HG02938 (cell line): ENCODE measurements at regions not wholly inside any gene's neighbourhood (a gene's known extent, or its start where the extent isn't known, plus 50 kb on each side); places are given as distances from the start of the nearest gene placed in this dataset.
"Not testable (repeated sequence)": the region's sequence is repeated elsewhere in the genome, so short reads cannot be mapped to it uniquely, and the experiment has no call there.

Source experiments
- ATAC-seq: cut with Tn5 transposase; IDR thresholded peaks from one replicate; pipeline ENCODE4 v1.9.1; 2021; ENCODE audit warnings: mild to moderate bottlenecking, moderate library complexity; ENCODE audit not compliant: unreplicated experiment

DNA sequence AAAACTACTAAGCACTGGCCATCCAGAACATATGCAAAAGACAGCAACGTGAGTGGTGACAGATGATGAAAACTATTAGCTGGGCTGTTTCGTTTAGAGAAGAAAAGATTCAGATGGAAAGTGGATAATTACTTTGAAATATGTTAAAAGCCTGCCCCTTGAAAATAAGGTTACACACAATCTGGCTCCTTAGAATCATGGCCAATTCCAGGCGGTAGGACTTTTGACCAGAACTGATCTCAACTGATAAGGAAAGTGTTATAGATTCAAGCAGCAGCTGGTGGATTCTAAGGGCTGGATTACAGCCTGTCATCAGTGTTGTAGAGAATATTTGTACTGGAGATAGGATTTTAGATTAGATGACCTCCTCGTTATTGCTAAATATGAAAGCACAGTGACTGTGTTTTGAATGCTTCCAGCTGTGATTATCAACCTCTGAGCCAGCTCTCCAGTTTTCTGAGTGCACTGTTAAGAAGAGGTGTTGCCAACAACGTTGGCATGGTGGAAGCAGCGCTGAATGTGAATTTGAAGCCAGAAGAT lies 75.1 kb downstream of the KBTBD2 start:
- ATAC-seq, result not testable (repeated sequence)

DNA sequence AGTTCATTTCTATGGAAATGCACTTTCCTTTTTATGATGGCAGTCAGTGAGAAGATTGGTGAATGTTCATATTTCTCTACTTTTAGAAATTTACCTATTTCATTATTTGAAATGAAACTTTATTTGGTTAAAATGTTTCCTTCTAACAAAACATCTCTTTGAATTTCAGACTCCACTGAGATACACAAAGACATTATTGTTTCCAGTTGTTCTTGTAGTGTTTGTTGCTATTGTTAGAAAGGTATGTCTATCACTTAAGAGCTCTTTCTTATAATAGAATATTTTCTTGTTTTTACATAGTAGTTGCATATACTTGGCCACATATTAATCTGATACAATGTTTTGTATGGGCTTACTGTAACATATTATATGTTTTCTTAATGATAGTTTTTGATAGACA lies 76.8 kb downstream of the KBTBD2 start:
- ATAC-seq, result not testable (repeated sequence)

DNA sequence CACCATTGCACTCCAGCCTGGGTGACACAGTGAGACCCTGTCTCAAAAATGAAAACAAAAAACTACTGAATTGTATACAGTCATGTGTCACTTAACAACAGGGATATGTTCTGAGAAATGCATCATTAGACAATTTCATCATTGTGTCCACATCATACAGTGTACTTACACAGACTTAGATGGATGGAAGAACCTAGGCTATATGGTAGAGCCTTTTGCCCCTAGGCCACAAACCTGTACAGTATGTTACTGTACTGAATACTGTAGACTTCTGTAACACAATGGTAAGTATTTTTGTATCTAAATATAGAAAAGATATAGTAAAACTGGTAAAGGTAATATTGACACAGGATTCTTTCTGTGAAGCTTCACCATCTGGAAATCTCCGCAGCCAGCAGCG lies 81.7 kb downstream of the KBTBD2 start:
- no peak for ATAC-seq

DNA sequence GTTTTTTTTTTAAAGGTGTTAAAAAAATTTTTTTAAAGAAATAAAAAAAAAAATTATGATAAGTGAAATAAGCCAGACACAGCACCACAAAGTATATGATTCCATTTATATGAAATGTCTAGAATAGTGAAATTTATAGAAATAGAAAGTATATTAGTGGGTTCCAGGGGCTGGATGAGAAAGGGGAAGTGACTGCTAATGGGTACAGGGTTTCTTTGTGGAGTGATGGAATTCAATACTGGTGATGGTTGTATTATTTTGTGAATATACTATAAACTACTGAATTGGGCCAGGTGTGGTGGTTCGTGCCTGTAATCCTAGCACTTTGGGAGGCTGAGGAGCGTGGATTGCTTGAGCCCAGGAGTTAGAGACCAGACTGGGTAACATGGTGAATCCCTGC lies 82.2 kb downstream of the KBTBD2 start:
- ATAC-seq, result no peak

DNA sequence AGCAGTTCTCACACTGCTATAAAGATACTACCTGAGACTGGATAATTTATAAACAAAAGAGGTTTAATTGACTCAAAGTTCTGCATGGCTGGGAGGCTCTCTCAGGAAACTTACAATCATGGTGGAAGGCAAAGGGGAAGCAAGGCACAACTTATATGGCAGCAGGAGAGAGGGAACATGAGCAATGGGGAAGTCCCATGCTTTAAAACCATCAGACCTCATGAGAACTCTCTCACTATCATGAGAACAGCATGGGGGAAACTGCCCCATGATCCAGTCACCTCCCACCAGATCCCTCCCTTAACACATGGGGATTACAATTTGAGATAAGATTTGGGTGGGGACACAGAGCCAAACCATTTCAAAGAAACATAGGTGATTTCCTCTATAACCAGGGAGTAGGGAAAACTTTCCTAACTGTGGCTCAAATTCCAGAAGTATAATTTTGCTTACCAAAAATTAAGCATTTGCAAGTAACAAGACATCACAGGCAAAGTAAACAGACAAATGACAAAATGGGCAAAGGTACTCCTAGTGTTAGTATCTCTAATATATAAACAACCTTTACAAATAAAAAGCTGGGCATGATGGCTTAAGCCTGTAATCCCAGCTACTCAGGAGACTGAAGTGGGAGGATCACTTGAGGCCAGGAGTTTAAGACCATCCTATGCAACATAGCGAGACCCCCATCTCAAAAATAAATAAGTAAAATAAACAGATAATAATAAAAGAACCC lies 88.0 kb downstream of the KBTBD2 start:
- ATAC-seq, result no peak

DNA sequence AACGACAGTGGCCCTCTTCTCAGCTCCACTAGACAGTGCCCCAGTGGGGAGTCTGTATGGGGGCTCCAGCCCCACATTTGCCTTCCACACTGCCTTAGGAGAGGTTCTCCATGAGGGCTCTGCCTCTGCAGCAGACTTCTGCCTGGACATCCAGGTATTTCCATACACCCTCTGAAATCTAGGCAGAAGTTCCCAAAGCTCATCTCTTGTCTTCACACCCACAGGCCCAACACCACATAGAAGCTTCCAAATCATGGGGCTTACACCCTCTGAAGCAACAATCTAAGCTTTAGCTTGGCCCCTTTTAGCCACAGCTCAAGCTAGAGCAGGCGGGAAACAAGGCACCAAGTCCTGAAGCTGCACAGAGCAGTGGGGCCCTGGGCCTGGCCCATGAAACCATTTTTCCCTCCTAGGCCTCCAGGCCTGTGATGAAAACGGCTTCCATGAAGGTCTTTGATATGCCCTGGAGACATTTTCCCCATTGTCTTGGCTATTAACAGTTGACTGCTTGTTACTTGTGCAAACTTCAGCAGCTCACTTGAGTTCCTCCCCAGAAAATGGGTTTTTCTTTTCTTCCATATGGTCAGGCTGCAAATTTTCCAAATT lies 89.2 kb downstream of the KBTBD2 start:
- ATAC-seq, result no peak

DNA sequence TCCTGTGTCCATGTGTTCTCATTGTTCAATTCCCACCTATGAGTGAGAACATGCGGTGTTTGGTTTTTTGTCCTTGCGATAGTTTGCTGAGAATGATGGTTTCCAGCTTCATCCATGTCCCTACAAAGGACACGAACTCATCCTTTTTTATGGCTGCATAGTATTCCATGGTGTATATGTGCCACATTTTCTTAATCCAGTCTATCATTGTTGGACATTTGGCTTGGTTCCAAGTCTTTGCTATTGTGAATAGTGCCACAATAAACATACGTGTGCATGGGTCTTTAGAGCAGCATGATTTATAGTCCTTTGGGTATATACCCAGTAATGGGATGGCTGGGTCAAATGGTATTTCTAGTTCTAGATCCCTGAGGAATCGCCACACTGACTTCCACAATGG lies 98.5 kb downstream of the KBTBD2 start:
- ATAC-seq, result not testable (repeated sequence)

DNA sequence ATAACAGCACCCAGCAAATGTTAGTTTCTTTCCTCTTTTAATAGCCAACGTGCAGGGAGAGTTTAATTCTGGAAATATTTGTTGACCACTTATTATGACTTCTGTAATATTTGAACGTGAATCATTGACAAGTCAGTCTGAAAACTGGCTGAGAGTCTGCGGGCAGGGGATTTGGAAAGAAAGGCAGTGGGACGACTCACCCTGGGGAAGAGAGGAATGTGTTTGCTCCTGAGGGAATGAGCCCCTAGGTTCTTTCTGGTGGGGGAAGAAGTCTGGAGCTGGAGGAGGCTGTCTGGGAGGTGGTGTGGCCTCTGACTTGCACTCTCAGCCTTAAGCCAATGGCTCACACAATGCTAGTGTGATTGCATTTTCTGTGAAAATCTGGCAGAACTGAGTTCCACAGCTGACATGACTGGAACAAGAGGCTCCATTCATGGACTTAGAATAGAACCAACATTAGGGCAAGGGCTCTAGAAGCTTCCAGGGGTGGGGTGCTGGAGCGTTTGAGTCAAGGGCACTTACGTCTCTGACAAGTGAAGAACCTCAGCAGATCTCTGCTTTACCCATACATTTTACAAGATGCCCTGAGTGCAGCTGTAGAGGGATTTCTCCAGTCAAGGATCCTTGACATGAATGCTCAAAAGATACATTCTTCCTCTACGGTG lies 100.7 kb downstream of the KBTBD2 start:
- ATAC-seq, result not testable (repeated sequence)

DNA sequence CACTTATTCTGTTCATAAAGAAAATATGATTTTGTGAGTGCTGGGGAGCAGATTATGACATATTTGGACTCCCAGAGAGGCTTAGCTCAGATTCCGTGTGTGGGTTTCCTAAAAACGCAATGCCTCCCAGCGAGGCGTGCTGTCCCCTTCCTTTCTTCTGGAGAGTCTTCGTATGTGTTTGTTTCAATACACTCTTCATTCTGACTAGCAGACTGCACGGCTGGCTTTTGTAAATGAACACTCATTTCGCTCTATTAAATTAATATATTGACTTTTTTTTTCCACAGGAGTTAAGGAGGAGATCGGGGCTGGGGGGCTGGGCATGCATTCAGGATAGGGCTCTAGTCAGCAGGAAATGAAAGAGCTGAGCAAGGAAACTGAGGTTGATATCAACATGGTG lies 102.3 kb downstream of the KBTBD2 start:
- ATAC-seq, result not testable (repeated sequence)

DNA sequence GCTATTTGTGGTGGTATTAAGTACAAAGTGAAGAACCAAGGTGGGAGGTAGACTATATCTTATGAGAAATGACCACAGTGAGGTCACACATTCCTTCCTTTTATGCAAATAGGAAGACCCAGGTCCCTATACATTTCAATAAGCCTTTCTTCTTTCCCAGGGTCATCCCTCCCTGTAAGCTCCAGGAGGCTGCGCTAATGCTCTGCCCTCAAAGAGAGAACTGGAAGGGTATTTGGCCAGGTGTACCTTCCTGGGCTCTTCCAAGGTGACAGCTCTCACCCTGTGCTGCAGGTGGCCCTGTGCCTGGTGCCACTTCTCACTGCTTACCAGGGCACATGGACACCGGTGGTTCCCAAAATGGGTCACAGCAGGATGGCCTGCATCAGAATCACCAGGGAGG lies 103.4 kb downstream of the KBTBD2 start:
- not testable (repeated sequence) for ATAC-seq

DNA sequence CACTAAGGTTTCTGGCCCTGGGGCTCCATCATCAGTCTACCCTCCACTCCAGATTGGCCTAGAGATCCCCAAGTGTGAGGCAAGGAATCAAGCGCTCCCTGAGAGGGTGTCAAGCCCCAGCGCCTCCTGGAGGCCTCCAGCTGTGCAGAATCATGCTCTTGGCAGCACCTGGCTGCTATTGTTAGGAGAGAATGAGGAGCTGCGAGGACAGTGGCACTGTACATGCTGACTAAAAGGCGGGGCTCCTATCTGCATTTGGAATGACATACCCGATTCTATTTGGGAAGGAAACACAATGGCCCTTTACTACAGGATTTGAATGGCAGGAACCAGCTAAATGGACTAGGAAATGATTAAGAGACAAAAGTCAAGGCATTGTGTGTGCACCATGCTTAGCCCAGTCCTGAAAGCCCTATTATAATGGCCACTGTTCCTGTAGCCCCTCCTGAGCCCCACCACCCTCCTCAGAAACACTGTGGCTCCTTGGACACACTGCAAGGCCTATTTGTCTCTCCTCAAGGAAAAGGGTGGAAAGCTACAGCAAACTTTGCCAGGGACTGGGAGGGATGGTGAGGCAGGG lies 106.1 kb downstream of the KBTBD2 start:
- not testable (repeated sequence) for ATAC-seq

DNA sequence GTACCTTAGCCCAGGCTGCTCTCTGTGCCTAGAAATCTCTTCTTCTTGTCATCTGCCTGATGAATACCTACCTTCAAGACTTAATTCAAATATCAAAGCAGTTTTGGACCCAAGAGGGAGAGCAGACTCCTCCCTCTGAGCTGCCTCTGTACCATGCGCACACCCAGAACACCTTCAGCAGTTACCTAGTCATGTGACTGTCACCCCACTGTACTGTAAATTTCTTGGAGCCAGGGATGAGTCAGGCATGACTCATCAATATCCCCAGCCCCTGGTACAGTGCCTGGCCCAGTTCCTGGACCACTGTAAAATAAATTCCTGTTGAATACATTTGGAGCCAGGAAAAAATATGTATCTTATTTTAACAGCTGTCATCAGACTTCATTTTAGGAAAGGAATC lies 111.7 kb downstream of the KBTBD2 start:
- not testable (repeated sequence) for ATAC-seq

DNA sequence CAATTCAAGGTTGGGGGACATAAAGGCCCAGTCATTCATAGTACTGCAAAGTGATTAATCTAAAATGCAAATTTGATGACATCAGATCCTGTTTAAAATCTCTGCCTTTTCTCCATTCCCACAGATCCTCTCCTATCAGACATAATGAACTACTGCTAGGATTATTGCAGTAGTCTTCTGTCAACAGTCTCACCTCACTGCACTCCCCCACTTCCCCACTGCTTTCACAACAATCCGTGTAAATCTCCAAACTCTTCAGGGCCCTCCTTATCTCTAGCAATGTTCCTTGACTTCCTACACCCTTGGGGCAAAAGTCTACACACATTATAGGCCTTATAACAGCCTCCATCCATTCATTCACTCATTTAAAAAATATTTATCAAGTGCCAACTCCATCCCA lies 112.4 kb downstream of the KBTBD2 start:
- no peak for ATAC-seq

DNA sequence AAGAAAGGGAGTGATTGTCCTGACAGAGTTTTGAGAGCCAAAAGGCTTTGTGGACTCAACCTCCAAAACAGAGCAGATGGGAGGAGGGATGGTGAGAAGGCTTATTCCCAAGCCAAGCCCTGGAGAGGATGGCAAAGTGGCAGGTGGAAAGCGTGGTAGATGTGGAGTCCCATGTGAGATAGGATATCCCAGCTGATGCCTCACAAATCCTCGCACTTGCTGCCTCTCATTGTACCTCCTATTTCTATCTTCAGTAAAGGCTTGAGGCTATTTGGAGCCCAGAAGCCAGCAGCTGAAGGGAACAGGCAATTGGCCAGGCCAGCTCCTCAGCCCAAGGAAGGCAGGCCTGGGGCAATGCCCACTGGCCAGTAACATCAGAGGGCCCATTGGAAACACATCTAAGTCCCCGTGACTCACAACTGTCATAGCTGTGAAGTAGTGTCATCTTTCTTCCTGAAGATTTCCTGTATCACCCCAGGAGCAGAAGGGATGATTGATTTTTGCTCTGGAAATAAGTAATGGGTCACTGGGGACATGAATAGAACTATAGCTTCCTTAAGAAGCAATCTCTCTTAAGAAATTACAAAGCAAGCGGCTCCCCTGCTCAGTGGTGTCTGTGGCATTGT lies 114.4 kb downstream of the KBTBD2 start:
- ATAC-seq, result not testable (repeated sequence)

DNA sequence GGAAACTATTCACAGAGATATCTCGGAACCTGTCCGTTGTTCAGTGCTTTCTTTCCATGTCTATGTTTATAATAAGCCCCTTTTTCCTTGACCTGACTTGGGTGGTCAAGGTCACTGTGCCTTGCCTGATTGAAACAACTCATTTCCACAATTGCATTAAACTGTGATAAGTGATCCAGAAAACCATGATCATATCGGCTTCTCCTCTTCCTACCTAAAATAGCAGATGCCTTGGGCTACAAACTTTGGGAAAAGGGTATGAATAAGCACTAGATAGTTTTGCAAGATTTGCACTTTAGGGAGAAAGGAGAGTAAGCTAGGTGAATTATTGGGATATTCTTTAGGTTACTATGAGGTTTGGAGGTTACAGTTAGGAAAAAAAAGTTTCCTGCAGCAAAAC lies 115.2 kb downstream of the KBTBD2 start:
- not testable (repeated sequence) for ATAC-seq

DNA sequence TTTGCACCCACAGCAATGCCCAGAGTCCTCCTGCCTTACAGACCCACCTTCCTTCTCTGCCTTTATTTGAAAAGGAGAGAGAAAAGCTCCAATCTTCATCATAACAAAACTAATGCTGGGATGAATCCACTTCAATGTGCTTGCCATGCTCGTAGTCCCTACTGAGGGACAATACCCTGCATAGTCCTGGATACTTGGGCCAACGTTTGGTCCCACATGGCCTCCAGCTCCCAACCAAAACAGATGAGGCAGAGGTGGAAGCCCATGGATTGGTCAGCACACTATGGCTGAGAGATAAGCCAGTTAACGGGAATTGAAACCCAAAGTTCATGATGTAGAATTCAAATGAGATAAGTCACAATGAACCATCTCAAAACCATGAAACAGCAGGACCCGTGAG lies 115.8 kb downstream of the KBTBD2 start:
- not testable (repeated sequence) for ATAC-seq

DNA sequence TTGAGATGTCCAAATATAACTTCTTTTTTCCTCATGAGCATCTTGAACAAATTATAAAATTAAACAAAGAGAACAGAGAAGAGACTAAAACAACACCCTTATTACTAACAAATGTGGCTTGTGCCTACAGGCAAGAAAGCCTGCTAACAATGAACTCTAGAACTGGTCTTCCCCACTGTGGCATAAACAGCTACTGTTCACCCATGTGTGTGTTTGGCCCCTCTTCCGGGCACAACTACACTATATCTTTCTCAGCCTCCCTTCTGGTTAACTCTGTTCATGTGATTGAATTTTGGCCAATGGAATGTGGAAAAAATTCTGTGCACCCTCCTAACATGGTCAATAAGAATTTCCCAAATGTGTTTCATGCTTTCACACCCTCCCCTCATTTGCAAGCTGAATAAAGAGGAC lies 117.0 kb downstream of the KBTBD2 start:
- no peak for ATAC-seq

DNA sequence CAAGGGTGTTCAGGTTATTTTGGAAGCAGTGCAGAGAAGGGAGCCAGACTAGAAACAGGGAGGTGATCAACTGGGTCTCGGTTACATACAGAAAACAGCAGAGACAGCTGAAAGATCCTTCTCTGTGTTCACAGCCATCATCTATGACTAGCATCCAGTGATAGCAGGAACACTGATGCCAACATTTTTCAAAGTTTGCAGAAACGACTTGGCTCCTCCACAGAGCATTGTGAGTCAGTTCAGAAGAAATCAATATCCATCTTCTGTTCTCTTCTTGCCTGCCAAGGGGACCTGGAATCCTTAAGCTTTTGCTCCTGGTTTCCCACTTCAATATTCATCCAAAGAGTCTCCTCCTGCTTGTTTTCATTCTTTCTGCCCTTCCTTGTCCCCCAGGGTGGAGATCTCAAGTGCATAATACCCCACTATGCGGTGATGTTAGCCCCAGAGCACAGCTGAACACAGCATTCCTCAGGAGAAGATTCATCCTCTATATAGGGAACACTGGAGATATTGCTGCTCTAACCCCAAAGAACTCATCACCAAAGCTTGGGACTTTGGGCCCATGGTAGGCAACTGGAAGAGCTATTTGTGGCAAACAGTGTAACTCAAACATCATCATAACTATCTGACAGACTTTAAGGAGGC lies 122.6 kb downstream of the KBTBD2 start:
- not testable (repeated sequence) for ATAC-seq

DNA sequence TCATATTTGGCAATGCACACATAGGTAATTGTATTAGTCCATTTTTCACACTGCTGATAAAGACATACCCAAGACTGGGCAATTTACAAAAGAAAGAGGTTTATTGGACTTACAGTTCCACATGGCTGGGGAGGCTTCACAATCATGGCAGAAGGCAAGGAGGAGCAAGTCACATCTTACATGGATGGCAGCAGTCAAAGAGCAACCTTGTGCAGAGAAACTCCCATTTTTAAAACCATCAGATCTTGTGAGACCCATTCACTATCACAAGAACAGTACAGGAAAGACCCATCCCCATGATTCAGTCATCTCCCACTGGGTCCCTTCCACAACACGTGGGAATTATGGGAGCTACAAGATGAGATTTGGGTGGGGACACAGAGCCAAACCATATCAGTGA lies 123.2 kb downstream of the KBTBD2 start:
- not testable (repeated sequence) for ATAC-seq

DNA sequence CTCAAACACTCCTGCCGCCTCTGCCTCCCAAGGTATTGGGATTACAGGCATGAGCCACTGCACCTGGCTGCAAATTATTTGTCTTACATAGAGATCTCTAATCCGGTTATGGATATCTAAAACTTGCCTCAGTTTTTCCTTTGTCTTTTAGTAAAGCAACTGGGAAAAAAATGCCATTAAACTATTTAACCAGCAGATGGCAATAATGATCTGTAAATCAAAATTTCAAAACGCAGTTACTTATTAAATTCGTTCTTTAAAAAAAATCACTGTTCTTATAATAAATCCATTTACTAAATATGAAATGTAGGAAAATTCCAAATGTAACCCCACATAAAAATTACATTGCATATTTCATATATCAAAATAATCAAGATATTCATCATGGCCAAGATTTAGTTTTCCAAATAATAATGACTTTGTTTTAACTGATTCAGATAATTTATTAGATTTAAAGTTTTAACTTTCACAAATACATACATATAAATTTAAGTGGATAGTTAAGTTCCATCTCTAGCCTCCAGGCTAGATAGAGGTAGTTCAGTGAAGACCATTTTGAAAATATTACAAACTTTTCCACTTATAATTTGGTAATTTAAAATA lies 125.8 kb downstream of the KBTBD2 start:
- not testable (repeated sequence) for ATAC-seq
